Upper lobe of left lung (tissue), 6 donors: ENCODE measurements at regions not wholly inside any gene's neighbourhood (a gene's known extent, or its start where the extent isn't known, plus 50 kb on each side); places are given as distances from the start of the nearest gene placed in this dataset.

Source experiments
- ATAC-seq, 2 donors: fragments of 200-7000 bp; cut with Tn5 transposase; one replicate each; pipeline ENCODE4 v1.9.1; 2022; ENCODE audit warnings: mild to moderate bottlenecking in 2 of 2, moderate library complexity in 2 of 2; ENCODE audit not compliant: low FRiP score in 2 of 2
- DNase-seq, 2 donors: peaks; one replicate each; pipeline ENCODE4 v3.0.0-alpha.2; 2019 to 2020
- H3K27ac ChIP-seq, 4 donors: fragments of 200-600 bp; sonication (generic); one replicate each; pipeline ENCODE4 v1.5.1; 2016 to 2019
- H3K27me3 ChIP-seq, 4 donors: fragments of 200-600 bp; sonication (generic); one replicate each; pipeline ENCODE4 v1.5.1; 2017 to 2019
- H3K36me3 ChIP-seq, 4 donors: fragments of 200-600 bp; sonication (generic); one replicate each; pipeline ENCODE4 v1.5.1; 2016 to 2019
- H3K4me1 ChIP-seq, 4 donors: fragments of 200-600 bp; sonication (generic); one replicate each; pipeline ENCODE4 v1.5.1; 2018 to 2019
- H3K4me3 ChIP-seq, 4 donors: fragments of 200-600 bp; sonication (generic); one replicate each; pipeline ENCODE4 v1.5.1; 2017 to 2019; ENCODE audit warnings: mild to moderate bottlenecking in 2 of 4, moderate library complexity in 1 of 4
- H3K9me3 ChIP-seq, 4 donors: fragments of 200-600 bp; sonication (generic); one replicate each; pipeline ENCODE4 v1.5.1; 2018 to 2019
- CTCF ChIP-seq, 6 experiments: fragments of 450-650 bp in 4 of 6; fragments of 200-600 bp in 2 of 6; sonication (generic) in 2 of 6; IDR thresholded peaks; one replicate each; pipeline ENCODE4 v1.5.1; 2016 to 2019; ENCODE audit warnings: antibody characterized with exemption in 6 of 6
- EP300 ChIP-seq, 4 donors: sonication (generic); formaldehyde crosslinking; IDR thresholded peaks; one replicate each; pipeline ENCODE4 v1.5.1; 2017; ENCODE audit warnings: antibody characterized with exemption in 4 of 4, control low read depth in 2 of 4
- POLR2A ChIP-seq, 4 donors: fragments of 450-650 bp; IDR thresholded peaks; one replicate each; pipeline ENCODE4 v1.5.1; 2016 to 2017; ENCODE audit warnings: antibody characterized with exemption in 4 of 4, mild to moderate bottlenecking in 2 of 4
- POLR2AphosphoS5 ChIP-seq, 2 donors: sonication (generic); formaldehyde crosslinking; IDR thresholded peaks; one replicate each; pipeline ENCODE4 v1.5.1; 2017; ENCODE audit warnings: antibody characterized with exemption in 2 of 2
- WGBS, 2 donors: methylation state at CpG; one replicate each; pipeline ENCODE4 v1.1.5; 2017 to 2018; 5-methylcytosine and 5-hydroxymethylcytosine counted together
- donor health status: DM: no; HTN: no; CAD: no; lungs with moderate emphysema.
- donor health status: DM: no; HTN: yes; CAD: no; lungs with severe emphysema.

- H3K27me3 ChIP-seq: no peaks in the 10 kb centered on the region
- DNase-seq (peak in 1 of 2 donors; percentile 9), ATAC-seq (no peak)
- TF ChIP-seq EP300 (IDR thresholded peaks at IDR 0.05): no peak
- no peaks in the 10 kb centered on the region for H3K9me3 ChIP-seq
- WGBS, 2 donors: 86 to 100% methylated on average over 1 to 7 of the region's 7 CpGs
- H3K4me3 ChIP-seq: no peak overlapping the region
- H3K27ac ChIP-seq: no peak overlapping the region
- H3K4me1 ChIP-seq: peaks cover 0 to 7% (median 2%) of the 10 kb centered on the region in 4 donors
- no peaks in the 10 kb centered on the region for H3K36me3 ChIP-seq
Measured at GRCh38 chr20:24766826-24767622, 182.0 kb upstream of the CST7 start.

DNA sequence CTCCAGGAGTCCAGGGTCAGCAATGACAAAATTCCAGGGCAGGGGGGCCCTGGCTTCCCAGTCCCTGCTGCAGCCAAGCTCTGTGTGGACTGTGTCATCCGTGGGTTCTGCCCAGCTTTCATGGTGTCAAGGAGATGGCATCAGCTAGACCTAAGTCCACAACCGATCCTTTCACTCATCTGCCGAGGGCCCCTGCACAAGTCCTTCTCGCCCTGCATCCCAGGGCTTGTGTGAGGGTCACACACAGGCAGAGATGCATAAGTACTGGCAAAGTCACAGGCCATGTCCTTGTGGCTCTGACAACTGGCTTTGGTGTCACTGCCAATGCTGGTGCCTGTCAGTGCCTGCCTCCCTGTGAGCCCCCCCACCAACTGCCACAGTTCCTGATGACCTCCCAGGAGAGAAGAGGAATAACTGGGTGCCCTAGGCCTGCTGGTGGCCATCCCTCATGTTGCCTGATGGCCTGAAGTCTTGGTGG, 181.4 kb upstream of the CST7 start:
- TF ChIP-seq EP300 (IDR thresholded peaks at IDR 0.05) (no peak), POLR2AphosphoS5 (IDR thresholded peaks at IDR 0.05) (no peak), CTCF (IDR thresholded peaks at IDR 0.05) (no peak), POLR2A (IDR thresholded peaks at IDR 0.05) (no peak)
- Histone ChIP-seq H3K9me3 (no peaks in the 10 kb centered on the region), H3K4me1 (peaks cover 0 to 7% (median 2%) of the 10 kb centered on the region in 4 donors), H3K27ac (no peak overlapping the region), H3K36me3 (no peaks in the 10 kb centered on the region), H3K4me3 (no peak overlapping the region), H3K27me3 (no peaks in the 10 kb centered on the region)
- ATAC-seq (no peak), DNase-seq (peak in 1 of 2 donors; percentile 15)
- WGBS, 2 donors: 90 to 96% methylated on average over 4 of the region's 4 CpGs

- TF ChIP-seq POLR2AphosphoS5 (IDR thresholded peaks at IDR 0.05) (no peak), CTCF (IDR thresholded peaks at IDR 0.05) (no peak), EP300 (IDR thresholded peaks at IDR 0.05) (no peak), POLR2A (IDR thresholded peaks at IDR 0.05) (no peak)
- Histone ChIP-seq H3K9me3 (no peaks in the 10 kb centered on the region), H3K27me3 (no peaks in the 10 kb centered on the region), H3K27ac (no peak overlapping the region), H3K4me3 (no peak overlapping the region), H3K36me3 (no peaks in the 10 kb centered on the region), H3K4me1 (peaks cover 0 to 7% (median 2%) of the 10 kb centered on the region in 4 donors)
- 70 to 87% methylated on average over 4 of the region's 4 CpGs for WGBS, 2 donors
- peak in 1 of 2 donors; percentile 10 for DNase-seq
- no peak for ATAC-seq
Measured at GRCh38 chr20:24768201-24768636, 180.8 kb upstream of the CST7 start.

DNA sequence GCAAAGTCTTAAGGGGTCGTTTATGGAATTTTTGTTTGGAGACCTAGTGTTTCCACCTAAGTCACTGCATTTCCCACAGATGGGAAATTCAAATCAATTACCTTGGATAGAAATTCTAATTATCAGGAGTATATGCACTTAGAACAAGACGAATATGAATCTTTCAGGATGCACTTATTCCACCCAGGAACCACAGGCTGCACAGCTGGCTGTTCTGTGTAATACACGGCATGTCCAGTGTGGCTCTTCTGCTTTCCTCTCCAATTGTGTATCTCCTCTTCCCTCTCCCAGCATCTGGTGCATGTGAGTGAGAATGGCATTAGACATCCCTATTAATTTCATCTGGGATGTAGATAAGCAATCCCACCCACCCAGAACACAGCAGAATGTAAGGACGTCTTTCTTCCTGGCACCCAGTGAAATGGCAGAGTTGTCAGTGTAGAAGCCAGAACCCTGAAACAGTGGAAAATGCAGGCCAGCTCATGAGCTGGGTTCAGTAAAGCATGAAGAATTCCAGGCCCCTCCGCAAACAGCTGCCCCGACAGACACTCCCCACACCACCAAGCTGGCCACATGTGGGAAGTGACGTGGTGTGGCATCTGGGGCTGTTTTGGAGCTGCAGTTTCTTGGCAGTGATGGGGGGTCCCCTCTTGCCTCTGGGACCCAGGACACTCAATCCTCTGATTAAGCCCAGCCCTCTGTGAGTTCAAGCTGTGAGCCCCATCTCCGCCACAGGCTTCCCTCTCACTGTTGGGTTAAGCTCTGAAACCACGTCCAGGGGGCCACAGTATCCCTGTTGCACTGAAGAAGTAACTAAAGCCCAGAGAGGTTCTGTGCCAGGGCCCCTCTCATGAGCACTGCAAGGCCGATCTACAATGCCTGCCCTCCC, 180.1 kb upstream of the CST7 start:
- Histone ChIP-seq H3K4me1 (peaks cover 0 to 7% (median 2%) of the 10 kb centered on the region in 4 donors), H3K36me3 (no peaks in the 10 kb centered on the region), H3K9me3 (no peaks in the 10 kb centered on the region), H3K4me3 (no peak overlapping the region), H3K27me3 (no peaks in the 10 kb centered on the region), H3K27ac (no peak overlapping the region)
- 86 to 89% methylated on average over 8 to 10 of the region's 10 CpGs for WGBS, 2 donors
- DNase-seq: peak in 1 of 2 donors; percentile 10
- TF ChIP-seq POLR2AphosphoS5 (IDR thresholded peaks at IDR 0.05): no peak
- ATAC-seq: no peak

DNA sequence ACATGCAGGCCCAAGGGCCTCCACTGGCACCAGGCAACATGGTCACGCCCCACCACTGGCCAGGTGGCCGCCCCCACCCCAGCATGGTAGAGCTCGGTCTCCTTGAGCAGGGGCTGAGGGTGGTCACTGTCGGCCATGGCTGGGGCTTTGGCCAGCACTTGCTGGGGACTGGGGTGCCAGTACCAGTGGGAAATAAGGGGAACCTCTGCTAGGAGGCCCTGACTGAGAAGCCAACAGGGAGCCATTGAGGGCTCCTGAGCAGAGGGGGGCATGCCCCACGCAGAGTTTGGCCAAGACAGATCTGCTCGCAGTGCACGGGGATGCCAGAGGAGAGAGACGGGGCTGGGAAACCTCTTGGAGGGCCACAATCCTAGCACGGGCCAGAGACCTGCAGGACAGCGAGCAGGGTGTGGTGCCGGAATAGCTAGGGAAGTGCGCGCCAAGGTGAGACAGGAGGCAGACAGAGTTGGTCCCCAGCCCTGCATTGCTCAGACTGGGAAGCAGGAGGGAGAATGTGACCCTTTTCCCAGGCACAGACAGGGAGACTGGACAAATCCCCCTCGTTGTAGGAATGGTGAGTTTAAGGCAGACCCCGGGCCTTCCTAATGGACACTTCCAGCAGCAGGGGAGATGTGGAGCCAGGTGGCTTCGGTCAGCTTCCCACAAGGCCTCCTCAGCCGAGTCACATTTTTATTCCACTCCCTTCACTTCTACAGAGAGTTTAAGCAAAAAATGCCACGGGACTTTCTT, 179.0 kb upstream of the CST7 start:
- 90 to 91% methylated on average over 14 to 18 of the region's 18 CpGs for WGBS, 2 donors
- no peaks in the 10 kb centered on the region for H3K27me3 ChIP-seq
- no peaks in the 10 kb centered on the region for H3K36me3 ChIP-seq
- peaks cover 0 to under 1% (median 0%) of the 10 kb centered on the region in 4 donors for H3K9me3 ChIP-seq
- peak; percentile 12 to 52 for DNase-seq
- TF ChIP-seq EP300 (IDR thresholded peaks at IDR 0.05): no peak
- no peak for TF ChIP-seq POLR2AphosphoS5 (IDR thresholded peaks at IDR 0.05)
- no peak for TF ChIP-seq POLR2A (IDR thresholded peaks at IDR 0.05)
- TF ChIP-seq CTCF (IDR thresholded peaks at IDR 0.05): no peak
- no peak for ATAC-seq
- peaks cover 0 to 7% (median 2%) of the 10 kb centered on the region in 4 donors for H3K4me1 ChIP-seq
- H3K4me3 ChIP-seq: no peak overlapping the region
- no peak overlapping the region for H3K27ac ChIP-seq
